ENCODE measurements at regions not wholly inside any gene's neighbourhood (a gene's known extent, or its start where the extent isn't known, plus 50 kb on each side); places are given as distances from the start of the nearest gene placed in this dataset.

DNA sequence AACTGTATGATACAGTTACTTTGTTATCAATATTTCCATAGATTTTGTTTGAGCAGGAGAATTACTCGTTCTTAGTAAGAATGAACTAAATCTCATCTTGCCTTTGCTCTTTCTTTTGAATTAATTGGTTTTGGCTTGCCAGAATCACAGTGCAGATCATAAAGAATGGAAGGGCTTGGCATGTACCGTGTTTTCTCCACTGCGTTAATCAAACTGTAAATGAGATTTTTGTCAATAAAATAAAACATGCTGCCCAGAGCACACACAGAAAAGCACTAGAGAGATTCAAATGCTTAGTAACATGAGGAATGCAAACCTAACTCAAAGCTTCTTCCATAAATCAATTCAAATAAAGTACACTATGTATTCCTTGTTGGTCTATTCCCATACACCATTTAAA, 229.6 kb upstream of the CDH2 start:
- TF ChIP-seq, protein P1, sequence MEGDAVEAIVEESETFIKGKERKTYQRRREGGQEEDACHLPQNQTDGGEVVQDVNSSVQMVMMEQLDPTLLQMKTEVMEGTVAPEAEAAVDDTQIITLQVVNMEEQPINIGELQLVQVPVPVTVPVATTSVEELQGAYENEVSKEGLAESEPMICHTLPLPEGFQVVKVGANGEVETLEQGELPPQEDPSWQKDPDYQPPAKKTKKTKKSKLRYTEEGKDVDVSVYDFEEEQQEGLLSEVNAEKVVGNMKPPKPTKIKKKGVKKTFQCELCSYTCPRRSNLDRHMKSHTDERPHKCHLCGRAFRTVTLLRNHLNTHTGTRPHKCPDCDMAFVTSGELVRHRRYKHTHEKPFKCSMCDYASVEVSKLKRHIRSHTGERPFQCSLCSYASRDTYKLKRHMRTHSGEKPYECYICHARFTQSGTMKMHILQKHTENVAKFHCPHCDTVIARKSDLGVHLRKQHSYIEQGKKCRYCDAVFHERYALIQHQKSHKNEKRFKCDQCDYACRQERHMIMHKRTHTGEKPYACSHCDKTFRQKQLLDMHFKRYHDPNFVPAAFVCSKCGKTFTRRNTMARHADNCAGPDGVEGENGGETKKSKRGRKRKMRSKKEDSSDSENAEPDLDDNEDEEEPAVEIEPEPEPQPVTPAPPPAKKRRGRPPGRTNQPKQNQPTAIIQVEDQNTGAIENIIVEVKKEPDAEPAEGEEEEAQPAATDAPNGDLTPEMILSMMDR (IDR thresholded peaks at IDR 0.05): no peak
- no peak for TF ChIP-seq POLR2A (IDR thresholded peaks at IDR 0.05)
